HT1080 (cell line): ENCODE measurements at regions not wholly inside any gene's neighbourhood (a gene's known extent, or its start where the extent isn't known, plus 50 kb on each side); places are given as distances from the start of the nearest gene placed in this dataset.

Experiments
- DNase-seq: peaks from one replicate; pipeline ENCODE4 v3.0.0-alpha.2; 2015; ENCODE audit warnings: low read depth

DNA sequence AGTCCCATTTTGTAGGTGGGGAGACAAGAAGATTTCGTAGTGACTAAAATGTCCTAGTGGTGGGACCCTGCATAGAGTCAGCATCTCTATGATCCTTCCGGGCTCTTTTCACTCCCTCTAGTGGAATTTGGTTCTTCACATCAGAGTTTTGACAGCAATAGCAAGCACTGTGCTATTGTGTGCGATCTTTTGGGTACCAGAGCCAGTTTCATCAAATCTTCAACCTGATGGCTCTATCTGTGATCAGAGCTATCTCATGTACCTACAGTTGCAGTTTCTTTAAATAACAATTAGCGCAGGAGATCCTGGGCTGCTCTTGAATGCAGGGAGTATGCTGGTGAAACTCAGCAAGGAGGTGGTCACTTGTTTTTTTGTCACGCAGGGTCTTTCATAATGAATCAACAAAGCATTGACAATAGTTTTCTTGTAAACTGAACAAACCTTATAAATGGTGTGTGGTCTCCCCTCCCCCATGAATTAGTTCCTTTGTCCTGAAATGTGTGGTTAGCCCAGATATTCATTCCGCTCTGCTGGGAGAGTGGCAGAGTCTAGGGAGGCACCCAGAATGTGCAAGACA lies 257.2 kb upstream of the SOX2 start:
- DNase-seq: no peak

GRCh38 chr3:181446741-181447140 lies 265.0 kb upstream of the SOX2 start:
- no peak for DNase-seq

GRCh38 chr3:181442066-181442465 lies 269.7 kb upstream of the SOX2 start:
- no peak for DNase-seq

DNA sequence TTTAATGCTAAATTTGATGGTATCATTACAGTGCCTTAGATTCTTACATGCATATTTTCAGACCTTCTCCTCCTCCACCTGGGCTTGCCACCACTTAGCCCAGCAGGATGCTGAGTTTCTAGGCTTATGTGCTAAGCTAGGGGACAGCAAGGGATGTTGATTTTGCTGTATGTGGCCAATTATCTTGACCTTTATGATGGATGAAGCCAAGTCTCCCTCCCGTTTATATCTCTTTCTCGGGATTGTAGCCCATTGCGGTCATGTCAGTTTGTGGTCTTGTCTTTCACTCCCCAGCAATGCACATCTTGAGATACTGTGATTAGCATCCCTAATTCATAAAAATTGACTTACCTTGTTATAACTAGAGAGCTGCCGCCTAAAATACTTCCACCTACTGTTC lies 278.7 kb upstream of the SOX2 start:
- no peak for DNase-seq

- no peak for DNase-seq
Measured at GRCh38 chr3:181431748-181432147, 280.0 kb upstream of the SOX2 start.

- no peak for DNase-seq
Measured at GRCh38 chr3:181425074-181425473, 286.7 kb upstream of the SOX2 start.

- DNase-seq: no peak
Measured at GRCh38 chr3:181418233-181418632, 293.5 kb upstream of the SOX2 start.

GRCh38 chr3:181417748-181418147 lies 294.0 kb upstream of the SOX2 start:
- no peak for DNase-seq

GRCh38 chr3:181410870-181411269 lies 300.9 kb upstream of the SOX2 start:
- DNase-seq: no peak

DNA sequence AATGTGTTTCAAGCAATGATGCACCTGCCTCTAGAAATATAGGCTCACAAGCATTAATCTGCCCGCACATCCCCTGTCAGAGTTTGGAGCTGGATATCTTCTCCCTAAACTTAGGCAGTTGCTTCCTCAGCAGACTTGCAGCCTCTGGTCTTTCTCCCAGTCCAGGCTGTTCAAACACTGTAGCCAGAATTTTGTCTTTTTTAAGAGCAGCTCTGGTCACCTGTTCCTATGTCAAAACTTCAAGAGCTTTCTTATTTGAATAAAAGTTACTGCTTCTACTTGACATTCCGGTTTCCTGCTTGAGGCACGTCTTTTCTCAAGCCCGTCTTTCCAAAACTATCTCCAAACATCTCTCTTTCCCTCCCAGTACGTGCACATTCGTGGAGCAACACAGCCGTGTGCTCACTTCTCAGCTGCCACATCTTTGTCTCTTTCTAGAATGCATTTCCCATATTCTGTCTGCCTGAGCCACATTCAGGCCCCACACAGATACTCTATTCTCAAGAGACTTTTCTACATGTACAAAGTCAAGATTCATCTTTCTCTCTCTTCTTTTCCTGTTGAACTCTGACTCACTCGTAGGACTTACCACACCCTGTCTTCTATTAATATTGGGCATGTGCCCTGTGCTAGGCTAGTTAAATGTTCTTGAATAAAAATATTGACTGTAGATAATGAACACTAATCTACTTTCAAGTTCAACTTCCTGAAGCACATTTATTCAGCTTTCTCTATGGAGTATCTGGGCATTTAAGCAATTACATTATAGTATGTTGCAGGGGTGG lies 307.7 kb upstream of the SOX2 start:
- peak; percentile 33 for DNase-seq

- no peak for DNase-seq
Measured at GRCh38 chr3:181402347-181402746, 309.4 kb upstream of the SOX2 start.

GRCh38 chr3:181384970-181385369 lies 326.8 kb upstream of the SOX2 start:
- DNase-seq: peak; percentile 21

- DNase-seq: no peak
Measured at GRCh38 chr3:181383760-181384159, 328.0 kb upstream of the SOX2 start.

- DNase-seq: no peak
Measured at GRCh38 chr3:181383201-181383600, 328.5 kb upstream of the SOX2 start.

DNA sequence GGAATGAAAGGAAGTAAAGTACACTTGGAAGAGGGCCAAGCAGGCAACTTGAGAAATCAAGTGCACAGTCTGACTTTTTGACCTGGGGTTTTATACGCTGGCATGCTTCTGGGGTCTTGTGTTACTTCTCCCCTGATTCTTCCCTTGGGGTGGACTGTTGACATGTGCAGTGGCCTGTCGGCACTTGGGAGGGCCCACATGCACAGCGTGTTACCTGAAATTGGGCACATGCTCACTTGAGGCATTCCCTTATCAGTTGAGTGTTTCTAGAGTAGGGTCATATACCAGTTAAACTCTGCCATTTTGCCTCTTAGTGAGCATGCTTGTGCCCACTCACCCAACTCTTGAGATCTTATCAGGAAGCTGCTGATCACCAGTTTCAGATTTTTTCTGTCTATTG lies 329.1 kb upstream of the SOX2 start:
- DNase-seq: no peak

- no peak for DNase-seq
Measured at GRCh38 chr3:181379278-181379677, 332.4 kb upstream of the SOX2 start.

GRCh38 chr3:181369637-181370036 lies 342.1 kb upstream of the SOX2 start:
- DNase-seq: no peak

GRCh38 chr3:181363231-181363630 lies 348.5 kb upstream of the SOX2 start:
- DNase-seq: no peak

- no peak for DNase-seq
Measured at GRCh38 chr3:181362378-181362777, 349.3 kb upstream of the SOX2 start.

DNA sequence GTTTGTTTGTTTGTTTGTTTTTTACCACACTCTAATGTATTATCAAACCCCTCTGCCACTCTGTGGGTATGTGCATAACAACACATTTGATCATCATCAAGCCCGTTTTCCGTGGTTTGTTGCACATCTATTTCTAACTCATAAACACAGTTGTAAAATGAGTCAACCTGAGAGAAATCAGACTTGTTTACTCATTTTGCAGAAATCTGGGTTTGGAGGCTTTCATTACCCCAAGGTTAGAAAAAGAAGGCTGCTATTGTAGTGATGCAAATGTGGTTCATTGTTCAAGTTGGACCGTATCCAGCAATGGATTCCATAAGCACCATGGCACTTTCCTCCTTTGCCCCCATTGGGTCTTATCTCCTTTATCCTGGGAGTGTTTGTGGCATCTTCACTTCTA lies 353.2 kb upstream of the SOX2 start:
- DNase-seq: no peak

DNA sequence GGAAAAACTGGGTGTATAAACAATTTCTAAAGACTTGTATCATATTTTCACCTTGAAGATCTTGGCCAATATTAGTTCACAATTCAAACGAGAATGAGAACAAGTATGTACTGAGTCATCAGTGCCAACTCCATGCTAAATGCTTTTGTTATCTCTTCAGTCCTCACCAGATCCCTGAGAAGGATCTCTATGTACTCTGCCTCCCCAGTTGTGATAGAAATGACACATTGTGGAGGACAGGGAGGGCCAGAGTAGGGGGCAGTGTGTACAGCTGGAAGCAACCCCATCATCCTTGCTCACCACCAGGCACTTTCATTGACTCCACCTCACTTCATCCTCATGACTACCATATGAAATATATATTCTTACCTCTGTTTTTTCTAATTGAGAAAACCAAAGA lies 353.7 kb upstream of the SOX2 start:
- no peak for DNase-seq

GRCh38 chr3:181354140-181354539 lies 357.6 kb upstream of the SOX2 start:
- DNase-seq: no peak

DNA sequence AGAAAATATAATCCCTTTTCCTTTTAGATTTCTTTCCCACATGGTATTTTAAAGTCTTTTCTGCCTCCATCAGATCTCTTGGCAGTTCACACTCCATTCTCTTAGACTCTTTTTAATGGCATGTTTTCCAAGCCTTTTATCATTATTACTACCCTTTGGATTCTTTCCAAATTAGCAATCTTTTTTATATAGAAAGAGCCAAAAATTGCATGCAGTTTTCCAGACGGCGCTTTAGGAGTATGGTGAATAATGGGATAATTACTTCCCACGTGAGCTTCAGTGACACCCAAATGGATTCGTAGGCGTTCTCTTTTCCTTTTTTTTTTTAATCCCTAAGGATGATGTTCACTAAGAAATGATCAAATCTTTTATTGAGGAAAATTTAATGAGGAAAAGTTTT lies 354.8 kb upstream of the DNAJC19 start:
- no peak for DNase-seq
